A549 (cell line): ENCODE measurements at regions not wholly inside any gene's neighbourhood (a gene's known extent, or its start where the extent isn't known, plus 50 kb on each side); places are given as distances from the start of the nearest gene placed in this dataset.

ENCODE experiments used
- CBX2 ChIP-seq: fragments of 200-600 bp; sonication (generic); IDR thresholded peaks from 2 replicates; pipeline ENCODE4 v1.6.1; 2016; ENCODE audit warnings: low read depth, mild to moderate bottlenecking, borderline replicate concordance
- CEBPB ChIP-seq, 2 experiments: fragments of >200 bp in 1 of 2; sonication (Bioruptor Twin) in 1 of 2; formaldehyde crosslinking in 1 of 2; IDR thresholded peaks; 2 replicates each; pipeline ENCODE4 v1.6.1; 2012 to 2016
- CTCF ChIP-seq: fragments of >200 bp; sonication (Bioruptor Twin); formaldehyde crosslinking; IDR thresholded peaks from 3 replicates; pipeline ENCODE4 v1.5.1; 2016
- EP300 ChIP-seq, 2 experiments: fragments of >200 bp; sonication (Bioruptor Twin); formaldehyde crosslinking; IDR thresholded peaks; 2 replicates in 1 of 2; 3 replicates in 1 of 2; pipeline ENCODE4 v1.6.1; 2016 to 2017
- HDAC2 ChIP-seq: fragments of 200-600 bp; sonication (generic); IDR thresholded peaks from 2 replicates; pipeline ENCODE4 v1.6.1; 2016
- HOXA7 ChIP-seq: fragments of 250-450 bp; sonication (Bioruptor Pico); IDR thresholded peaks from 2 replicates; pipeline ENCODE4 v1.5.0; 2020; ENCODE audit warnings: mild to moderate bottlenecking, moderate library complexity
- HOXB13 ChIP-seq: fragments of 250-450 bp; sonication (Bioruptor Pico); IDR thresholded peaks from 2 replicates; pipeline ENCODE4 v1.5.0; 2020; ENCODE audit warnings: low read depth, mild to moderate bottlenecking, moderate library complexity
- MAFK ChIP-seq: fragments of 450-650 bp; IDR thresholded peaks from 2 replicates; pipeline ENCODE4 v1.6.1; 2014; ENCODE audit not compliant: partially characterized antibody
- MAZ ChIP-seq: fragments of 150-350 bp; IDR thresholded peaks from 2 replicates; pipeline ENCODE4 v1.6.1; 2014; ENCODE audit warnings: antibody characterized with exemption, low read depth, low read length, borderline replicate concordance
- POLR2A ChIP-seq: IDR thresholded peaks from 2 replicates; pipeline ENCODE4 v1.6.1; 2012; ENCODE audit warnings: mild to moderate bottlenecking, low read length
- POLR2AphosphoS2 ChIP-seq: conservative IDR thresholded peaks from 2 replicates; pipeline ENCODE4 v1.6.1; 2012; ENCODE audit warnings: low read length, improper control_type of control experiment, inconsistent platforms
- RAD21 ChIP-seq, 2 experiments: fragments of >200 bp in 1 of 2; sonication (Bioruptor Twin) in 1 of 2; formaldehyde crosslinking in 1 of 2; IDR thresholded peaks in 1 of 2; conservative IDR thresholded peaks in 1 of 2; 2 replicates in 1 of 2; 3 replicates in 1 of 2; pipeline ENCODE4 v1.6.1; 2012 to 2018; ENCODE audit warnings: inconsistent platforms in 1 of 2
- RNF2 ChIP-seq: fragments of 200-600 bp; sonication (generic); IDR thresholded peaks from 2 replicates; pipeline ENCODE4 v1.6.1; 2016; ENCODE audit warnings: low read depth, mild to moderate bottlenecking, antibody characterized with exemption, moderate library complexity, borderline replicate concordance
- SREBF2 ChIP-seq: fragments of 450-650 bp; IDR thresholded peaks from 2 replicates; pipeline ENCODE4 v1.6.1; 2014; ENCODE audit warnings: mild to moderate bottlenecking, moderate library complexity

GRCh38 chr4:181970366-181970765 is 272.8 kb upstream of the TENM3 start:
- no peak for TF ChIP-seq CTCF
- no peak for TF ChIP-seq POLR2A
- TF ChIP-seq RNF2 = no peak
- TF ChIP-seq CEBPB (IDR thresholded peaks at IDR 0.05) = no peak
- no peak for TF ChIP-seq HDAC2
- TF ChIP-seq CBX2 = no peak
- TF ChIP-seq SREBF2 = no peak
- TF ChIP-seq HOXB13 (CRISPR knock-in tag) = no peak
- TF ChIP-seq EP300 (IDR thresholded peaks at IDR 0.05) = no peak
- TF ChIP-seq RAD21 (conservative IDR thresholded peaks at IDR 0.05 in 1 of 2, IDR thresholded peaks at IDR 0.05 in 1 of 2) = no peak
- TF ChIP-seq HOXA7 (CRISPR knock-in tag) = no peak
- no peak for TF ChIP-seq MAFK
- no peak for TF ChIP-seq MAZ
- no peak for TF ChIP-seq POLR2AphosphoS2
